ENCODE measurements at regions not wholly inside any gene's neighbourhood (a gene's known extent, or its start where the extent isn't known, plus 50 kb on each side); places are given as distances from the start of the nearest gene placed in this dataset.

DNA sequence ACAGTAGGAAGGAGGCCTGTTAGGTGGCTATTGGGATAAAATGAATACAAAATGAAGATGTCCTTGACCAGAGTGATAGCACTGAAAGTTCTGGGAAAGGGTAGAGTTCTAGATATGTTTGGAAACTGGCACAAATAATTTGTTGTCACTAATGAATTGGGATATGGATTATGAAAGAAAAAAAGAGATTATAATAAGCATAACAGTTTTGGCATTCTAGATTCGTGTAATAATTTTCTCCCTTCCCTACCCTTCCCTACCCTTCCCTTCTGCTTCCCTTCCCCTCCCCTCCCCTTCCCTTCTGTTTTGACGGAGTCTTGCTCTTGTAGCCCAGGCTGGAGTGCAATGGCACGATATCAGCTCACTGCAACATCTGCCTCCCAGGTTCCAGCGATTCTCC, 271.0 kb upstream of the PRR20A start:
- WGBS (ENCODE audit: insufficient coverage, insufficient read length): no CpG with 5 or more reads among the region's 4 CpGs
- H3K36me3 ChIP-seq (ENCODE audit: control insufficient read depth, insufficient read depth, low read length): no peaks in the 10 kb centered on the region

GRCh38 chr13:56886398-56886797, 254.3 kb upstream of the PRR20A start:
- DNase-seq (ENCODE audit: low read depth, low spot score): no peak
- Histone ChIP-seq H3K4me3 (ENCODE audit: low read length) (no peak overlapping the region), H3K27me3 (ENCODE audit: control insufficient read depth, insufficient read depth, low read length) (no peaks in the 10 kb centered on the region), H3K4me1 (ENCODE audit: control insufficient read depth, insufficient read depth, low read length) (no peaks in the 10 kb centered on the region), H3K36me3 (ENCODE audit: control insufficient read depth, insufficient read depth, low read length) (no peaks in the 10 kb centered on the region), H3K27ac (ENCODE audit: low read length) (no peak overlapping the region), H3K9me3 (ENCODE audit: control insufficient read depth, insufficient read depth, low read length) (no peaks in the 10 kb centered on the region)
- WGBS (ENCODE audit: insufficient coverage, insufficient read length): no CpG with 5 or more reads among the region's 10 CpGs

More for the DNA sequence above, 271.0 kb upstream of the PRR20A start:
- DNase-seq (ENCODE audit: low read depth, low spot score): no peak
- H3K4me1 ChIP-seq (ENCODE audit: control insufficient read depth, insufficient read depth, low read length): no peaks in the 10 kb centered on the region
- no peaks in the 10 kb centered on the region for H3K9me3 ChIP-seq (ENCODE audit: control insufficient read depth, insufficient read depth, low read length)
- H3K27me3 ChIP-seq (ENCODE audit: control insufficient read depth, insufficient read depth, low read length): no peaks in the 10 kb centered on the region
- H3K27ac ChIP-seq (ENCODE audit: low read length): no peak overlapping the region
- no peak overlapping the region for H3K4me3 ChIP-seq (ENCODE audit: low read length)

GRCh38 chr13:56888455-56888854, 252.3 kb upstream of the PRR20A start:
- no peaks in the 10 kb centered on the region for H3K4me1 ChIP-seq (ENCODE audit: control insufficient read depth, insufficient read depth, low read length)
- no CpG with 5 or more reads among the region's 2 CpGs for WGBS (ENCODE audit: insufficient coverage, insufficient read length)
- no peak for DNase-seq (ENCODE audit: low read depth, low spot score)
- no peaks in the 10 kb centered on the region for H3K27me3 ChIP-seq (ENCODE audit: control insufficient read depth, insufficient read depth, low read length)
- H3K9me3 ChIP-seq (ENCODE audit: control insufficient read depth, insufficient read depth, low read length): no peaks in the 10 kb centered on the region
- no peak overlapping the region for H3K4me3 ChIP-seq (ENCODE audit: low read length)
- H3K27ac ChIP-seq (ENCODE audit: low read length): no peak overlapping the region
- H3K36me3 ChIP-seq (ENCODE audit: control insufficient read depth, insufficient read depth, low read length): no peaks in the 10 kb centered on the region

GRCh38 chr13:56893843-56894242, 246.9 kb upstream of the PRR20A start:
- H3K4me1 ChIP-seq (ENCODE audit: control insufficient read depth, insufficient read depth, low read length): no peaks in the 10 kb centered on the region
- no peak overlapping the region for H3K27ac ChIP-seq (ENCODE audit: low read length)
- no peaks in the 10 kb centered on the region for H3K36me3 ChIP-seq (ENCODE audit: control insufficient read depth, insufficient read depth, low read length)
- no CpG with 5 or more reads among the region's 3 CpGs for WGBS (ENCODE audit: insufficient coverage, insufficient read length)
- no peaks in the 10 kb centered on the region for H3K9me3 ChIP-seq (ENCODE audit: control insufficient read depth, insufficient read depth, low read length)
- no peak for DNase-seq (ENCODE audit: low read depth, low spot score)
- H3K27me3 ChIP-seq (ENCODE audit: control insufficient read depth, insufficient read depth, low read length): no peaks in the 10 kb centered on the region
- no peak overlapping the region for H3K4me3 ChIP-seq (ENCODE audit: low read length)

DNA sequence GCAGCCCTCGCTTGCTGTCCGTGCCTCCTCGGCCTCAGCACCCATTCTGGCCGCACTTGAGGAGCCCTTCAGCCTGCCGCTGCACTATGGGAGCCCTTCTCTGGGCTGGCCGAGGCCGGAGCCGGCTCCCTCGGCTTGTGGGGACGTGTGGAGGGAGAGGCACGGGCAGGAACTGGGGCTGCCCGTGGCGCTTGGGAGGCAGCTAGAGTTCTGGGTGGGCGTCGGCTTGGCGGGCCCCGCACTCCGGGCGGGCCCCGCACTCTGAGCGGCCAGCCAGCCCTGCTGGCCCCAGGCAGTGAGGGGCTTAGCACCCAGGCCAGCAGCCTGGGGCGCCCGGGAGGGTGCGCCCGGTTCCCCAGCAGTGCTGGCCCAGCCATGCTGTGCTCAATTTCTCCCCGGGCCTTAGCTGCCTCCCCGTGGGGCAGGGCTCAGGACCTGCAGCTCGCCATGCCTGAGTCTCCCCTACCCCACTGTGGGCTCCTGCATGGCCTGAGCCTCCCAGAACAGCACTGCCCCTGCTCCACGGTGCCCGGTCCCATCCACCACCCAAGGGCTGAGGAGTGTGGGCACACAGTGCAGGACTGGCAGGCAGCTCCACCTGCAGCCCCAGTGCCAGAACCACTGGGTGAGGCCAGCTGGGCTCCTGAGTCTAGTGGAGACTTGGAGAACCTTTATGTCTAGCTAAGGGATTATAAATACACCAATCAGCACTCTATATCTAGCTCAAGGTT, 240.0 kb upstream of the PRR20A start:
- Histone ChIP-seq H3K27ac (ENCODE audit: low read length) (no peak overlapping the region), H3K27me3 (ENCODE audit: control insufficient read depth, insufficient read depth, low read length) (no peaks in the 10 kb centered on the region), H3K9me3 (ENCODE audit: control insufficient read depth, insufficient read depth, low read length) (no peaks in the 10 kb centered on the region), H3K4me3 (ENCODE audit: low read length) (no peak overlapping the region), H3K4me1 (ENCODE audit: control insufficient read depth, insufficient read depth, low read length) (no peaks in the 10 kb centered on the region), H3K36me3 (ENCODE audit: control insufficient read depth, insufficient read depth, low read length) (no peaks in the 10 kb centered on the region)
- no peak for DNase-seq (ENCODE audit: low read depth, low spot score)
- no CpG with 5 or more reads among the region's 30 CpGs for WGBS (ENCODE audit: insufficient coverage, insufficient read length)

- Histone ChIP-seq H3K4me3 (ENCODE audit: low read length) (no peak overlapping the region), H3K36me3 (ENCODE audit: control insufficient read depth, insufficient read depth, low read length) (no peaks in the 10 kb centered on the region), H3K27me3 (ENCODE audit: control insufficient read depth, insufficient read depth, low read length) (no peaks in the 10 kb centered on the region), H3K27ac (ENCODE audit: low read length) (no peak overlapping the region), H3K4me1 (ENCODE audit: control insufficient read depth, insufficient read depth, low read length) (no peaks in the 10 kb centered on the region), H3K9me3 (ENCODE audit: control insufficient read depth, insufficient read depth, low read length) (no peaks in the 10 kb centered on the region)
- no peak for DNase-seq (ENCODE audit: low read depth, low spot score)
- WGBS (ENCODE audit: insufficient coverage, insufficient read length): no CpG with 5 or more reads among the region's 9 CpGs
Measured at GRCh38 chr13:56902276-56902675, 238.4 kb upstream of the PRR20A start.

DNA sequence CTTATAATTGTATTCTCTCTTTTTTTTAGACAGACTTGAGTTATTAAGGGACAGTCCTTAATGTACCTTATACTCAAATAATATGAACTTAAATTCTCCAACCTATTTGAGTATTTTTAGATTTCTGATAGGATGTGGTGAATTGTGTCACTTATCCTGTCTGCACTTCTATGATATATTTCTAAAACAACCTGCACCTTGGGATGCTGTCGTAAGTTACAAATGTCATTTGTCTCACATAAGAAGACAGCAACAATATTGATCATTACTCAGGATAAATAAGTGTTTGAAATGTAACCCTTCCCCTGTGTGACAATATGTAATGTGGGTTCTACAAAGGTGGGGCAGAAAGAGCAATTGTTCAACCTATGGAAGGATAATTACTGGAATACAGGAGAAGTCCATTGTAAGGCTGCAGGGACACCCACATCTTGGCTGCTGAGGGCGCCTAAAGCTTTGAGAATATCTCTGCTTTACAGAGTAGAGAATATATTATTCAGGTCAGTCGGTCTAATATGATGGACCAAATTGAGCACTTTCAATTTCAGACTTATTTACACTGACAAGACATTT, 236.9 kb upstream of the PRR20A start:
- no CpG with 5 or more reads among the region's 3 CpGs for WGBS (ENCODE audit: insufficient coverage, insufficient read length)
- no peak for DNase-seq (ENCODE audit: low read depth, low spot score)
- H3K4me1 ChIP-seq (ENCODE audit: control insufficient read depth, insufficient read depth, low read length): no peaks in the 10 kb centered on the region
- H3K27me3 ChIP-seq (ENCODE audit: control insufficient read depth, insufficient read depth, low read length): no peaks in the 10 kb centered on the region
- no peak overlapping the region for H3K27ac ChIP-seq (ENCODE audit: low read length)
- no peaks in the 10 kb centered on the region for H3K36me3 ChIP-seq (ENCODE audit: control insufficient read depth, insufficient read depth, low read length)
- H3K4me3 ChIP-seq (ENCODE audit: low read length): no peak overlapping the region
- H3K9me3 ChIP-seq (ENCODE audit: control insufficient read depth, insufficient read depth, low read length): no peaks in the 10 kb centered on the region

DNA sequence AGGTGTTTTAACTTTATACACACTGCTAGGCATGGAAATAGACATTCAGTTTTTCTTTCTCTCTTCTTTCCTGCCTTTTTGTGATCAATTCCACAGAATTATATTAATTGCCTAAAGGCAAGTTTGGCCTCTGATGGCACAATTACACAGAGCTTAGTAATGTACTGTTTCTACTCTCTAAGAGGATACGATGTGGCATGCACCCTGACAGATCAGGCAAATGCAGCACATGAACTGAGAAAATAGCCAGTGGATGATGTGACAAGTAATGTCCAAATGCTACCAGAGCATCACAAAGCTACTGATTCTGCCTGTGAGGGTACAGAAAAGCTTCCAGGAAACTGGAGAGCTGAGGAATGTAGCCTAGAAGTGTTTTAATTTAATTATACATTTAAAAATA, 233.8 kb upstream of the PRR20A start:
- Histone ChIP-seq H3K4me3 (ENCODE audit: low read length) (no peak overlapping the region), H3K27me3 (ENCODE audit: control insufficient read depth, insufficient read depth, low read length) (no peaks in the 10 kb centered on the region), H3K27ac (ENCODE audit: low read length) (no peak overlapping the region), H3K9me3 (ENCODE audit: control insufficient read depth, insufficient read depth, low read length) (no peaks in the 10 kb centered on the region), H3K4me1 (ENCODE audit: control insufficient read depth, insufficient read depth, low read length) (no peaks in the 10 kb centered on the region), H3K36me3 (ENCODE audit: control insufficient read depth, insufficient read depth, low read length) (no peaks in the 10 kb centered on the region)
- no CpG with 5 or more reads among the region's 1 CpG for WGBS (ENCODE audit: insufficient coverage, insufficient read length)
- DNase-seq (ENCODE audit: low read depth, low spot score): no peak

GRCh38 chr13:56907766-56908165, 233.0 kb upstream of the PRR20A start:
- H3K4me3 ChIP-seq (ENCODE audit: low read length): no peak overlapping the region
- WGBS (ENCODE audit: insufficient coverage, insufficient read length): no CpG with 5 or more reads among the region's 2 CpGs
- H3K9me3 ChIP-seq (ENCODE audit: control insufficient read depth, insufficient read depth, low read length): no peaks in the 10 kb centered on the region
- no peaks in the 10 kb centered on the region for H3K27me3 ChIP-seq (ENCODE audit: control insufficient read depth, insufficient read depth, low read length)
- H3K4me1 ChIP-seq (ENCODE audit: control insufficient read depth, insufficient read depth, low read length): no peaks in the 10 kb centered on the region
- H3K27ac ChIP-seq (ENCODE audit: low read length): no peak overlapping the region
- H3K36me3 ChIP-seq (ENCODE audit: control insufficient read depth, insufficient read depth, low read length): no peaks in the 10 kb centered on the region
- no peak for DNase-seq (ENCODE audit: low read depth, low spot score)

- H3K27me3 ChIP-seq (ENCODE audit: control insufficient read depth, insufficient read depth, low read length): no peaks in the 10 kb centered on the region
- no peak overlapping the region for H3K27ac ChIP-seq (ENCODE audit: low read length)
- H3K4me1 ChIP-seq (ENCODE audit: control insufficient read depth, insufficient read depth, low read length): no peaks in the 10 kb centered on the region
- no peak for DNase-seq (ENCODE audit: low read depth, low spot score)
- H3K4me3 ChIP-seq (ENCODE audit: low read length): no peak overlapping the region
- no peaks in the 10 kb centered on the region for H3K9me3 ChIP-seq (ENCODE audit: control insufficient read depth, insufficient read depth, low read length)
- H3K36me3 ChIP-seq (ENCODE audit: control insufficient read depth, insufficient read depth, low read length): no peaks in the 10 kb centered on the region
- WGBS (ENCODE audit: insufficient coverage, insufficient read length): no CpG with 5 or more reads among the region's 30 CpGs
Measured at GRCh38 chr13:56909896-56910600, 230.7 kb upstream of the PRR20A start.
